ENCODE measurements at regions not wholly inside any gene's neighbourhood (a gene's known extent, or its start where the extent isn't known, plus 50 kb on each side); places are given as distances from the start of the nearest gene placed in this dataset.
"Not testable (repeated sequence)": the region's sequence is repeated elsewhere in the genome, so short reads cannot be mapped to it uniquely, and the experiment has no call there.

DNA sequence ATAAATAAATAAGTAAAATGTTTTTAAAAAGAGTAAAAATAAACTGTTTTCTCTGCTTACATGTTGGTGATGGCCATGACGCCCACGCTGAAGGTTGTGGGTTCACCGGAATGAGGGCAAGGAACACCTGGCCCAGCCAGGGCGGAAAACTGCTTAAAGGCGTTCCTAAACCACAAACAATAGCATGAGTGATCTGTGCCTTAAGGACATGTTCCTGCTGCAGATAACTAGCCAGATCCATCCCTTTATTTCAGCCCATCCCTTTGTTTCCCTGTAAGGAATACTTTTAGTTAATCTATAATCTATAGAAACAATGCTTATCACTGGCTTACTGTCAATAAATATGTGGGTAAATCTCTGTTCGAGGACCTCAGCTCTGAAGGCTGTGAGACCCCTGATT, 63.3 kb upstream of the CEP78 start:
- not testable (repeated sequence) for ATAC-seq; H3K4me3 Mint-ChIP-seq; DNase-seq; H3K27me3 Mint-ChIP-seq (ENCODE audit: low read depth); H3K4me1 Mint-ChIP-seq (ENCODE audit: low read depth); H3K36me3 Mint-ChIP-seq (ENCODE audit: insufficient read depth)
- peaks cover 19% of the 10 kb centered on the region for H3K9me3 Mint-ChIP-seq

DNA sequence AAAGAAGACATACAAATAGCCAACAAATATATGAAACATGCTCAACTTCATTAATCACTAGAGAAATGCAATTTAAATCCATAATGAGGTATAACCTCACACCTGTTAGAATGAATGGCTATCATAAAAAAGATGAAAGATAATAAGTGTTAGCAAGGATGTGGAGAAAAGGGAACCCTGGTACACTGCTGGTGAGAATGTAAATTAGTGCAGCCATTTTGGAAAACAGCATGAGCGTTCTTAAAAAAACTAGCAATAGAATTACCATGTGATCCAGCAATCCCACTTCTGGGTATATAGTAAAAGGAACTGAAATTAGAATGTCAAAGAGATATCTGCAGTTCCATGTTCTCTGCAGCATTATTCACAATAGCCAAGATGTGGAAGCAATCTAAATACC, 64.2 kb upstream of the CEP78 start:
- Mint-ChIP-seq H3K4me3 (no peak overlapping the region), H3K9me3 (peaks cover 19% of the 10 kb centered on the region), H3K27me3 (ENCODE audit: low read depth) (no peaks in the 10 kb centered on the region), H3K4me1 (ENCODE audit: low read depth) (no peaks in the 10 kb centered on the region), H3K36me3 (ENCODE audit: insufficient read depth) (no peaks in the 10 kb centered on the region)
- no peak for DNase-seq
- no peak for ATAC-seq

DNA sequence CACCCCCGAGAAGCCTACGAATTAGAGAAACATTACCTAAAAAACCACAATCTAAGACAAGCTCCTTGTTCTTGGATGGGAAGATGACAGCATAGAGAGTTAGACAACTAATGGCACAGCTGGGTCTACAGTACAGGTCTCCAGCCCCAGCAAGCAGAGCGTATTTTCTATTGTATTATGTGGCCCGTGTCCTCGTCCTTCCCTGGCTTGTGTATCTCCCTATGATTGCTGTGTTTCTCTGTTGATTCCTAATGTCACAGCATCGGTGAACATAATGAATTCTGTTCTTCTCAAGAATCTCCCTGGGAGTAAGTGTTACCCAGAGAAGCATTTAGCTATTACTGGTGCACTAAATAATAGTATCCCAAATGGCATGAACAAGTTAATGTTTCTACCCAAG, 66.8 kb upstream of the CEP78 start:
- no peak for DNase-seq
- Mint-ChIP-seq H3K4me3 (no peak overlapping the region), H3K9me3 (peaks cover 22% of the 10 kb centered on the region), H3K27me3 (ENCODE audit: low read depth) (no peaks in the 10 kb centered on the region), H3K4me1 (ENCODE audit: low read depth) (no peaks in the 10 kb centered on the region), H3K36me3 (ENCODE audit: insufficient read depth) (no peaks in the 10 kb centered on the region)
- ATAC-seq = no peak

DNA sequence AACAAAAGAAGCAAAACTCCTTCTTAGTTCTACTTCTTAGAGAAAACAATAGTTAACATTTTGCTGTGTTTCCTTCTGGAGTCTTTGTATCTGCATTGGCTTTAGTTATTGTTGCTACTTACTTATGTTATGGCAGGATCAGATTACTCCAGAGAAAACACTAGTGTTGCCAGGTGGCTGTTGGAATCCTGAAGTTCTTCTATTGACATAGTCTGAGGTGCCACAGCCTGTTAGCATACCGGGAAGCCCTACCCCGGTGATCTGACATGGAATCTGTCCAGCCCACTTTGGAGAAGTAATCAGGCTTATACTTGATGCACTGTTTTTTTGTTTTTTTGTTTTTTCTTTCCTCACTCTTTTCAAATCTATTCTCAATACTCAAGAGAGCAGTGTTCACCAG, 68.5 kb upstream of the CEP78 start:
- Mint-ChIP-seq H3K27me3 (ENCODE audit: low read depth) (no peaks in the 10 kb centered on the region), H3K4me3 (no peak overlapping the region)
- no peak for DNase-seq

DNA sequence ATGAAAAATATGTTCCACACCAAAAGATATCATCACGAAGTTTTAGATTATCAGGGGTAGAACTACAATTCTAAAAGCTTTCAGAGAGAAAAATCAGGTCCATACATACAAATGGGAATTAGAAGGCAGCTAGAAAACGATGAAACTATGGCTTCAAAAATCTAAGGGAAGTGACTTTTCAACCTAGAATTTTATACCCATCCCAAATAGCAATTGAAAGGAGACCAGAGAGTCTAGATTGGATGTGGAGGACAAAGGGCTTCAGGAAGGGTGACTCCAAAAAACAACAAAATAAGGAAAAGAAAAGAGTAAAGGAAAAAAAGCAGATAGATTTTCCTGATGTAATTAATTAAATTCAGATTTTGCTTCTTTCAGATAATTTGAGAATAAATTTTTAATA, 72.0 kb upstream of the CEP78 start:
- H3K4me3 Mint-ChIP-seq = no peak overlapping the region
- DNase-seq = no peak
- no peaks in the 10 kb centered on the region for H3K4me1 Mint-ChIP-seq (ENCODE audit: low read depth)
- no peak for ATAC-seq
- peaks cover 19% of the 10 kb centered on the region for H3K9me3 Mint-ChIP-seq
- peaks cover 2% of the 10 kb centered on the region for H3K36me3 Mint-ChIP-seq (ENCODE audit: insufficient read depth)
- no peaks in the 10 kb centered on the region for H3K27me3 Mint-ChIP-seq (ENCODE audit: low read depth)

More for the DNA sequence above, 68.5 kb upstream of the CEP78 start:
- Mint-ChIP-seq H3K36me3 (ENCODE audit: insufficient read depth) (peaks cover 2% of the 10 kb centered on the region), H3K9me3 (peaks cover 23% of the 10 kb centered on the region), H3K4me1 (ENCODE audit: low read depth) (no peaks in the 10 kb centered on the region)
- ATAC-seq = no peak

DNA sequence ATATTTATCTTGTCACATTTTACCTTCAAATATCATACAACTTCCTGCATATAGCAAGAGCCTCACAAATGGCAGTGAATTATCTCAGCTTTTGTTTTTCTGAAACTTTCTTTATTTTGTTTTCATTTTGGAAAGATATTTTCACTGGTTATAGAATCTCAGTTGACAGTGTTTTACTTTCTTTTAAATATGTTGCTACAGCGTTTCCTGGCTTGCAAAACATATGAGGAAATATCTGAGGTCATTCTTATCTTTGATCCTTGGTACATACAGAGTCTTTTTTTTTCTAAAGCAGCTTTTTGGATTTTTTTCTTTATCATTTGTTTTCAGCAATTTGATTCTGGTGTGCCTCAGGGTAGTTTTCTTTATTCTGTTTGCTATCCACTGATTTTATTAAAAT, 77.6 kb upstream of the CEP78 start:
- ATAC-seq (no peak), DNase-seq (no peak)
- H3K9me3 Mint-ChIP-seq = peaks cover 17% of the 10 kb centered on the region
- no peaks in the 10 kb centered on the region for H3K36me3 Mint-ChIP-seq (ENCODE audit: insufficient read depth)
- peaks cover 4% of the 10 kb centered on the region for H3K27me3 Mint-ChIP-seq (ENCODE audit: low read depth)
- H3K4me3 Mint-ChIP-seq = no peak overlapping the region
- no peaks in the 10 kb centered on the region for H3K4me1 Mint-ChIP-seq (ENCODE audit: low read depth)

DNA sequence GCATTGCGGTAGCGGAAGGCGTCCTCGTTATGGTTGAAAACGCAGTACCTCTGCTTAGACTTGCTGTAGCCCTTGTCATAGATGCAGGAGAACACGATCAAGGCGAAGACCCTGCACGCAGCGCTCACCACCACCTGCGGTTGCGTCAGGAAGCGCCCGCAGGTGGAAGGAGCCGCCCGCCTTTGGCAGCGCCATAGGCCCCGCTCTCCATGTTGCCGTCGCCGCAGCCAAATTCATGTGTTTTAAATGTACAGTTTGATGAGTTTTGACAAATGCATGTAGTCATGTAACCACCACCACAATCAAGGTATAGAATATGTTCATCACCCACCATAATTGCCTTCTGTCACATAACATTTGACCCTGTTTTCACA, 84.9 kb upstream of the CEP78 start:
- Mint-ChIP-seq H3K27me3 (ENCODE audit: low read depth) (peaks cover 4% of the 10 kb centered on the region), H3K4me3 (no peak overlapping the region), H3K4me1 (ENCODE audit: low read depth) (no peaks in the 10 kb centered on the region), H3K36me3 (ENCODE audit: insufficient read depth) (no peaks in the 10 kb centered on the region), H3K9me3 (no peaks in the 10 kb centered on the region)
- no peak for ATAC-seq
- no peak for DNase-seq

DNA sequence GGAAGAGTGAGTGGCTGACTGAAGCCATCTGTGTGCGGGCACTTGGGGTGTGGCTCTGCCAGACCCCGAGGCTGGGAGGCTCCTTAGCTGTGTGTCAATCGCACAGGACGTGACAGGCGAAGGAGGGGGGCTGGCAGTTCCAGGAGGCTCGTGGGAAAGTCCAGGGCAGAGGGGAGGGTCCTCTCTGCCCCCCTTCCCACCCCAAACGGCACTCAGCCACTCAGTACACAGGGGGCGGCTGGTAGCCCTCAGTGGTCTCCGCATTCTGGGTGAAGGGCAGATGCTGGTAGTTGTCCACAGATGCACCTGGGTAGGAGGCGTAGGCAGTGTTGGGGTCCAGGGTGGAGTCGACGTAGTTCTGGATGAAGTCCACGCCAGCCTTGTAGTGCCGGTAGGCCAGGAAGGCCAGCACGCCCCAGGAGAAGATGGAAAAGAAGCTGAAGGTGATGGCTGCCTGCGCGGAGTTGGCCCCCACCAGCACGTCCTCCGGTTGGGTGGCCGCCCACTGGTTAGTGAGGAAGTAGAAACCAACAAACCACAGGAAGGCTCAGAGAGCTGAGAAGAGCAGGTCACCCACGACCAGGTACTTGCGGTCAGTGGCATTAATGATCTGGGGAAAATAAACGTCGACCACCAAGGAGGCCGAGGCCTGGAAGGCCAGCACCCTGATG, 85.4 kb upstream of the CEP78 start:
- Mint-ChIP-seq H3K36me3 (ENCODE audit: insufficient read depth) (no peaks in the 10 kb centered on the region), H3K9me3 (no peaks in the 10 kb centered on the region), H3K4me3 (no peak overlapping the region), H3K27me3 (ENCODE audit: low read depth) (peaks cover 3% of the 10 kb centered on the region), H3K4me1 (ENCODE audit: low read depth) (no peaks in the 10 kb centered on the region)
- no peak for DNase-seq
- ATAC-seq = no peak

DNA sequence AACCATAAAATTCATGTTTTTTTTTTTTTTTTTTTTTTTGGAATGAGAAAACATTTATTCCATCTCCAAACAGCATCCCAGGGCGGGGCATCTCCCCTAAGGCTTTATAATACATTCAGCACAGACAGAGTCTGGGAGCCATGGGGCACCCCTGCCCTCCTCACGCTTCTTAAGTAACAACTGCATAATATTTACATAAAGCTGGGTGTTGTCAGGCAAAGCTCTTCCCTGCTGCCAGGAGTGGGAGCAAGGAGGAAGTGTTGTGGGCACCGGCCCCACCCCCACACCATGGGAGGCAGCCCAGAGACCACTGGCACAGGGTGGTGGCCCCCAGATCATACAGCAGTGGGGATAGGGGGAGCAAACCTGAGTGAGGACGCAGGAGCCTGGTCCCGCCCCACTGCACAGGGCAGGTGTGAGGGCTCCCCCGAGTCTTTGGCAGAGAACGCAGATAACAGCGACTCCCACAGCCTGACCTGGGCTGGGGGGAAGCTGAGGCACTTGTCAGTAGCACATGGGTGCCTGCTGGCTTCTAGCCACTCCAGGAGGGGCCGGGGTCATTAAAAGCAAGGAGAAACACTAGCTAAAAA, 86.1 kb upstream of the CEP78 start:
- no peak for DNase-seq
- no peak for ATAC-seq
- H3K4me1 Mint-ChIP-seq (ENCODE audit: low read depth) = no peaks in the 10 kb centered on the region
- H3K27me3 Mint-ChIP-seq (ENCODE audit: low read depth) = no peaks in the 10 kb centered on the region
- H3K4me3 Mint-ChIP-seq = no peak overlapping the region
- no peaks in the 10 kb centered on the region for H3K9me3 Mint-ChIP-seq
- H3K36me3 Mint-ChIP-seq (ENCODE audit: insufficient read depth) = no peaks in the 10 kb centered on the region

DNA sequence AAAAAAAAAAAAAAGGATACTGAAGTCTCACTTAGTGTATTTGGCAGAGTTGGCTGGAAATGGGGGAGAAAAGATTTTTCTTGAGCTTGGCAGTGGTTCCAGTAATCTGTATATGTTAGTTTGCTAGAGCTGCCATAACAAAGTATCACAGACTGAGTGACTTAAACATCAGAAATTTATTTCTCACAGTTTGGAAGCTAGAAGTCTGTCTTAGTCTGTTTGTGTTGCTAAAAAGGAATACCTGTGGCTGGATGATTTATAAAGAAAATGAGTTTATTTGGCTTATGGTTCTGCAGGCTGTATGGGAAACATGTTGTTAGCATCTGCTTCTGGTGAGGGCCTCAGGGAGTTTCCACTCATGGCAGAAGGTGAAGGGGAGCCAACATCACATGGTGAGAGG, 89.6 kb upstream of the CEP78 start:
- no peak overlapping the region for H3K4me3 Mint-ChIP-seq
- peaks cover 2% of the 10 kb centered on the region for H3K4me1 Mint-ChIP-seq (ENCODE audit: low read depth)
- peaks cover 10% of the 10 kb centered on the region for H3K9me3 Mint-ChIP-seq
- H3K36me3 Mint-ChIP-seq (ENCODE audit: insufficient read depth) = no peaks in the 10 kb centered on the region
- DNase-seq = no peak
- ATAC-seq = no peak
- H3K27me3 Mint-ChIP-seq (ENCODE audit: low read depth) = no peaks in the 10 kb centered on the region

DNA sequence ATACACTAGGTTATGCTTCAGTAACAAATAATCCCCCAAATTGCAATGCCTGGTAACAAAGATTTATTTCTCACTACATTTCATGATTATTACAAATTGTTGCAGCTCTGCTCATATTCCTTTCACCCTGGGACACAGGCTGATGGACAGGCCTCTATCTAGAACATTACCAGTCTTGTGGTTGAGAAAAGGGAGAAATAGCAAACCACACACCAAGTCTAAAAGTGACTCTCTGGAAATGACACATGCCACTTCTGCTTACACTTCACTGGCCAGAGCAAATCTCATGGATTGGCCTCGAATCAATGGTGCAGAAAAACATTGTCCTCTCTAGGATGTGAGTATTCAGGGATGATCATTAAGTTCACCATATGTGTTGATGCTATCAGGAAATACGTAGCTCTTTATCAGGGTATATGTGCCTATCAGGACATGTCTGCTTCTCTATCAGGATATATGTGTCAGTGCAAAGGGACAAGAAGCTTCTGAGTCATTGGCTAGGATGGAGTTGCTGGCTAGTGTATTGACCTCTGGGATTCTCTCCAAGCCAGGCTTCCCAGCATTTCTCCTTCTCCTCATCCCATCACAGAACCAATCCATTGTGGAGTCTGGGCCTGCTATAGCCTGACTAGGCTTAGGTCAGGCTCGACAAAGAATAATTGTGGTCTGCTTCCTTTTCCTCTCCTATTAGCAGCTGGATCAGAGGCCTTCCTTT, 91.1 kb upstream of the CEP78 start:
- Mint-ChIP-seq H3K9me3 (peaks cover 13% of the 10 kb centered on the region), H3K36me3 (ENCODE audit: insufficient read depth) (no peaks in the 10 kb centered on the region), H3K4me3 (no peak overlapping the region), H3K27me3 (ENCODE audit: low read depth) (no peaks in the 10 kb centered on the region), H3K4me1 (ENCODE audit: low read depth) (peaks cover 2% of the 10 kb centered on the region)
- DNase-seq = no peak
- ATAC-seq = no peak

DNA sequence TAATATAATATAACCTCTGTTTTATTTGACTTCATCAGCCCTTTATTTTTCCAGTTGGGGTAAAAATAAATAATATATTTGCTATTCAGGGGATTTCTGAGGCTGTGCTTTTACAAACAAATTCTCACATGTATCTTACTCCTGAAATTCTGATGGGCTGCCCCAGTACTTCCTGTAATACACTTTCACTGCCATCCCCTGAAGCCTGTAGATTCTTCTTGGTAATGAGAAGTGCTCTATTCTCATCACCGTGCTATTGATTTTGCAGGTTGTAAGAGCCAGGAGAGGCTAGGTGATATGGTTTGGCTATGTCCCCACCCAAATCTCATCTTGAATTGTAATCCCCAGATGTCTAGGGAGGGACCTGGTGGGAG, 91.9 kb upstream of the CEP78 start:
- Mint-ChIP-seq H3K4me3 (no peak overlapping the region), H3K36me3 (ENCODE audit: insufficient read depth) (no peaks in the 10 kb centered on the region)
- no peak for ATAC-seq

DNA sequence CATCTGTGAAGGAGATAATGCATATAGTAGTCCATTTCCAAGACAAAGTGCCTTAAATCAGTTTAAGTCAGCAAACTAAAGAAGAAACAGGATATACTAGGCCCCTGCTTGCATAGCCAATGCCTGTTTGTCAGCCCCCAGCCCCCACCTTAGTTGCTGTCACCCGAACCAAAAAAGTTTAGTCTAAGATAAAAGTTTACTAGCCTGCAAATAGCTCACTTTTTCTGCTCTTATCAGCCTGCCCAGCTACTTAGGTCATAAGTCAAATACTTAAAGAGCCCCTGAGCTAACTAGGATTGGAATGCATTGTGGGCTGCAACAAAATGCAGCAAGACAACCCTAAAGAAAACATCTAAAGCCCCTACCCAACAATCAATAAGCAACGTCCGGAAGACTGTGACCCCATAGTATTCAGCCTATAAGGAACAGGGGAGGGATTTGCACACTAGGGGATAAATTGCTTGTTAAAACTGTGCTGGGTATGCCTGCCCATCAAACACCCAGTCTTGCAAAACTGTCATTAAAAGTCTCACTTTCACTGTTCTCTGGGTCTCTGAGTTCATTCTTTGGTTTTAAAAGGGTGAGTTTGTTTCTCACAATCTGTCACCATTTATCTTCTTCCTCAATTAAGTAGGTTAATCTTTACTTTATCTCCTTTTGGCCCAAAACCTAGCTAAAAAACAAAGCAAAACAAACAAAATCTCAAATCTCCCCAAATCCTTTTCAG, 92.4 kb upstream of the CEP78 start:
- H3K4me3 Mint-ChIP-seq = no peak overlapping the region
- ATAC-seq (no peak), DNase-seq (no peak)
- peaks cover 19% of the 10 kb centered on the region for H3K9me3 Mint-ChIP-seq
- no peaks in the 10 kb centered on the region for H3K27me3 Mint-ChIP-seq (ENCODE audit: low read depth)
- peaks cover 2% of the 10 kb centered on the region for H3K4me1 Mint-ChIP-seq (ENCODE audit: low read depth)
- H3K36me3 Mint-ChIP-seq (ENCODE audit: insufficient read depth) = no peaks in the 10 kb centered on the region

More for the DNA sequence above, 91.9 kb upstream of the CEP78 start:
- Mint-ChIP-seq H3K4me1 (ENCODE audit: low read depth) (peaks cover 2% of the 10 kb centered on the region), H3K27me3 (ENCODE audit: low read depth) (no peaks in the 10 kb centered on the region), H3K9me3 (peaks cover 19% of the 10 kb centered on the region)
- no peak for DNase-seq

DNA sequence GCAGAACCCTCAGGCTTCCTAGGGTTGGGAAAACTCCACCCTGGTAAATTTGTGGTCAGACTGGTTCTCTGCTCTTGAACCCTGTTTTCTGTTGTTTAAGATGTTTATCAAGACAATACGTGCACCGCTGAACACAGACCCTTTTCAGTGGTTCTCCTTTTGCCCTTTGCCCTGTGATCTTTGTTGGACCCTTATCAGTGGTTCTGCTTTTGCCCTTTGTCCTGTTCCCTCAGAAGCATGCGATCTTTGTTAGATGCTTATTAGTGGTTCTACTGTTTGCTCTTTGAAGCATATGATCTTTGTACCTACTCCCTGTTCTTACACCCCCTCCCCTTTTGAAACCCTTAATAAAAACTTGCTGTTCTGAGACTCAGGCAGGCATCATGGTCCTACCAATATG, 93.6 kb upstream of the CEP78 start:
- H3K27me3 Mint-ChIP-seq (ENCODE audit: low read depth); H3K4me1 Mint-ChIP-seq (ENCODE audit: low read depth); ATAC-seq; H3K4me3 Mint-ChIP-seq; DNase-seq; H3K36me3 Mint-ChIP-seq (ENCODE audit: insufficient read depth): not testable (repeated sequence)
- H3K9me3 Mint-ChIP-seq = peaks cover 19% of the 10 kb centered on the region

DNA sequence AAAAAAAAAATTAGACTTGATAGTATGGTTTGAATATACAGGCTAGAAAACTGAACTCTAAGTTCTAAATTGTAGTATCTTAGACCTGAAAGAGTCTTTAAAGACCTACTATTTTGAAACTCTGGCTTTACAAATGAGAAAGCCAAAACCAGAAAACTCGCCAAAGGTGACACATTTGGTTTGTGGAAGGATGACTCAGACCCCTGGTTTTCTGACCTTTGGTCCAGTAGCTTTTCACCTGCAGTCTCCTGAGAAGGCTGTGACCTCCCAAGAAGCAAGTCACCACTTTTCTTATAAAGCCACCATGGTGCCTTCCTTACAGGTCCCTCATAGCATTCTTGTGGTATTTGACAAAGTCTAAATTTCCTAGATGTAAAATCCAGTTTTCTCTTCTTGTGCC, 102.1 kb upstream of the CEP78 start:
- Mint-ChIP-seq H3K9me3 (no peaks in the 10 kb centered on the region), H3K27me3 (ENCODE audit: low read depth) (no peaks in the 10 kb centered on the region), H3K4me3 (no peak overlapping the region), H3K4me1 (ENCODE audit: low read depth) (peaks cover 16% of the 10 kb centered on the region), H3K36me3 (ENCODE audit: insufficient read depth) (no peaks in the 10 kb centered on the region)
- DNase-seq (no peak), ATAC-seq (peak in 1 of 2 donors; percentile 43)
